ENCODE measurements at regions not wholly inside any gene's neighbourhood (a gene's known extent, or its start where the extent isn't known, plus 50 kb on each side); places are given as distances from the start of the nearest gene placed in this dataset.

DNA sequence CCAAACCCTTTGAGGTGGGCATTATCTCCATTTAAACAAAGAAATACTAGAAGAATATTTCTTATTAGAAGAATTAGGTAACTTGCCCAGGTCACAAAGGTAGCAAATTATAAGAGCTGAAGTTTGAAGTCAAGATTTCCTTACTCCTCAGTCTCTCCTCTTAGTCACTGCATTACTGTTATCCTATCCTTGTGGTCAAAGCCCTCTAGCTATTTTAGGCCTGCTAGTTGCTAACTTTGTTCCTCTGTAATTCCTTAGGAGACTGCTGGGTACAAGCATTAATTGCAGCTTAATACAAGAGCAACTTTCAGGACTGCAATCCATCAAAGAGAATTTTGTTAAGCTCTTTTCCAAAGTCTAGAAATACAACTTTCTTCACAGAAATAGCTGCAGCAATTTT is 528.2 kb downstream of the ZIC1 start:
- H3K9ac ChIP-seq (ENCODE audit: low read length), result no peak overlapping the region
- no peaks in the 10 kb centered on the region for H3K79me2 ChIP-seq (ENCODE audit: low read length)
- H4K20me1 ChIP-seq (ENCODE audit: insufficient read depth, low read depth, low read length), result no peaks in the 10 kb centered on the region

DNA sequence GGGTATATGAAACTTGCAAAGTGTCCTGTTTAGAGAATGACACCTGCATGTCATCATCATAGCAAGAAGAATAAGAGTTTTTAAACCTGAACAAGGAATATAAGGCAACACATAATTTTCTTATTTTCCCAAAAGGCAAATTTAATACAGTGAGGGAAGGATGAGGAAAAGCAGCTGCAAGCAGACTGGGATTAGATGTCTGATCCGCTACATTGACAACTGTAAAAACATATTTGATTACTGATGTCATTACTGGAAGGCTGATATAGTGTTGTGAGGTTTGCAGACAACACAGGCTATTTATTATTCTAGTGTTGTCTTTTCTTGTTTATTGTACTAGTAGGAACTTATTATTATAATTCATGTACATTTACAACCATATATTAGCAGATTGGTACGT is 528.7 kb downstream of the ZIC1 start:
- no peak overlapping the region for H3K4me2 ChIP-seq (ENCODE audit: low read depth, low read length, poor library complexity, severe bottlenecking)
- no peaks in the 10 kb centered on the region for H3K36me3 ChIP-seq (ENCODE audit: insufficient read depth, low read length)
- H3K27me3 ChIP-seq (ENCODE audit: low read length), result no peaks in the 10 kb centered on the region
- H3K4me1 ChIP-seq (ENCODE audit: low read length), result no peaks in the 10 kb centered on the region
- no peak overlapping the region for H3K27ac ChIP-seq (ENCODE audit: low read length)
- no peak overlapping the region for H2AFZ ChIP-seq (ENCODE audit: low read length)
- no peaks in the 10 kb centered on the region for H3K9me2 ChIP-seq (replicated peaks; ENCODE audit: insufficient read depth, low read length)
- H4K20me1 ChIP-seq (ENCODE audit: insufficient read depth, low read depth, low read length), result no peaks in the 10 kb centered on the region
- H3K9ac ChIP-seq (ENCODE audit: low read length), result no peak overlapping the region
- no peaks in the 10 kb centered on the region for H3K79me2 ChIP-seq (ENCODE audit: low read length)
- DNase-seq, result no peak
- no peaks in the 10 kb centered on the region for H3K9me3 ChIP-seq (ENCODE audit: low read length)
- H3K4me3 ChIP-seq (ENCODE audit: low read length), result no peak overlapping the region

More for the DNA sequence above, 528.2 kb downstream of the ZIC1 start:
- H3K4me2 ChIP-seq (ENCODE audit: low read depth, low read length, poor library complexity, severe bottlenecking), result no peak overlapping the region
- no peak for DNase-seq
- H3K4me1 ChIP-seq (ENCODE audit: low read length), result no peaks in the 10 kb centered on the region
- H3K27me3 ChIP-seq (ENCODE audit: low read length), result no peaks in the 10 kb centered on the region
- H3K36me3 ChIP-seq (ENCODE audit: insufficient read depth, low read length), result no peaks in the 10 kb centered on the region
- no peaks in the 10 kb centered on the region for H3K9me3 ChIP-seq (ENCODE audit: low read length)
- no peaks in the 10 kb centered on the region for H3K9me2 ChIP-seq (replicated peaks; ENCODE audit: insufficient read depth, low read length)
- H2AFZ ChIP-seq (ENCODE audit: low read length), result no peak overlapping the region
- no peak overlapping the region for H3K27ac ChIP-seq (ENCODE audit: low read length)
- no peak overlapping the region for H3K4me3 ChIP-seq (ENCODE audit: low read length)

DNA sequence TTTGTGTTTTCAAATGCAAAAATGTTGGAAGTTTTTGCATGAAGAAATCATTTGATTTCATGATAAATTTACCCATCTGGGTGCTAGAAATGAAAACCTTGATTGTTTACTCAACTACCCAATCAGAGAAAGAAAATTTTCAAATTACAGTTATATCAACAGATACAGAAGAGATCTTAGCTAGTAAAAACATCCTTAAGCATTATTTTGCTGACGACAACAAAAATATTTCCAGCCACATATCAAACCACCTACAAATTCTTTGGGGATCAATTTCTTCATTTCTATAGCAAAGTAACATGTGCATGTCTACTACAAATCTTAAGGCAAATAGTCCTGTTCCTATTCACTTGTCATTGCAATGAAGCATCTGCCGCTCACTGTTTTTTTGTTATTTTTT is 530.3 kb downstream of the ZIC1 start:
- Histone ChIP-seq H3K27ac (ENCODE audit: low read length) (no peak overlapping the region), H3K79me2 (ENCODE audit: low read length) (no peaks in the 10 kb centered on the region), H3K27me3 (ENCODE audit: low read length) (no peaks in the 10 kb centered on the region), H2AFZ (ENCODE audit: low read length) (no peak overlapping the region), H3K9ac (ENCODE audit: low read length) (no peak overlapping the region), H3K4me1 (ENCODE audit: low read length) (no peaks in the 10 kb centered on the region), H3K4me2 (ENCODE audit: low read depth, low read length, poor library complexity, severe bottlenecking) (no peak overlapping the region), H3K9me3 (ENCODE audit: low read length) (no peaks in the 10 kb centered on the region), H4K20me1 (ENCODE audit: insufficient read depth, low read depth, low read length) (no peaks in the 10 kb centered on the region), H3K4me3 (ENCODE audit: low read length) (no peak overlapping the region), H3K36me3 (ENCODE audit: insufficient read depth, low read length) (no peaks in the 10 kb centered on the region), H3K9me2 (replicated peaks; ENCODE audit: insufficient read depth, low read length) (no peaks in the 10 kb centered on the region)
- DNase-seq, result no peak

DNA sequence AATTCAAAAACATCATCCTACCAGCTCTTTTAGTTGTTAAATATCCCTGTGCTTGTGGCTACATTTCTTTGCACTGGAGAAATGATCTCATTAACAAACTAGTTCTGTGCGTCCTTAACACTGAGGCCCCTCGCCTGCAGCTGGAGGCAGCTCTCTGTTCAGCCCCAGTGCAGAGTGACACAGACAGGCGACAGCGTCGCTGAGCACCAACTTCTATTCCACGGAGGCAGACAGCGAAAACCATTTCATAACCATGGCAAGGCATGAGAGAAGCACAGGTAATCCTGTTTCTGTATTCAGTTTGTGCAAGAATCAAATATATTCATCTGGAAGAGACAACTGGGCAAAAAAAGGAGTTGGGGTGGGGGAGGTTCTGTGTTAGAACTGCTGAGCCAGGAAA is 530.7 kb downstream of the ZIC1 start:
- Histone ChIP-seq H3K27me3 (ENCODE audit: low read length) (no peaks in the 10 kb centered on the region), H3K9me2 (replicated peaks; ENCODE audit: insufficient read depth, low read length) (no peaks in the 10 kb centered on the region), H2AFZ (ENCODE audit: low read length) (no peak overlapping the region), H3K4me2 (ENCODE audit: low read depth, low read length, poor library complexity, severe bottlenecking) (no peak overlapping the region), H3K4me1 (ENCODE audit: low read length) (no peaks in the 10 kb centered on the region), H3K36me3 (ENCODE audit: insufficient read depth, low read length) (no peaks in the 10 kb centered on the region), H4K20me1 (ENCODE audit: insufficient read depth, low read depth, low read length) (no peaks in the 10 kb centered on the region), H3K9ac (ENCODE audit: low read length) (no peak overlapping the region), H3K9me3 (ENCODE audit: low read length) (no peaks in the 10 kb centered on the region), H3K79me2 (ENCODE audit: low read length) (no peaks in the 10 kb centered on the region), H3K4me3 (ENCODE audit: low read length) (no peak overlapping the region), H3K27ac (ENCODE audit: low read length) (no peak overlapping the region)
- DNase-seq, result no peak

DNA sequence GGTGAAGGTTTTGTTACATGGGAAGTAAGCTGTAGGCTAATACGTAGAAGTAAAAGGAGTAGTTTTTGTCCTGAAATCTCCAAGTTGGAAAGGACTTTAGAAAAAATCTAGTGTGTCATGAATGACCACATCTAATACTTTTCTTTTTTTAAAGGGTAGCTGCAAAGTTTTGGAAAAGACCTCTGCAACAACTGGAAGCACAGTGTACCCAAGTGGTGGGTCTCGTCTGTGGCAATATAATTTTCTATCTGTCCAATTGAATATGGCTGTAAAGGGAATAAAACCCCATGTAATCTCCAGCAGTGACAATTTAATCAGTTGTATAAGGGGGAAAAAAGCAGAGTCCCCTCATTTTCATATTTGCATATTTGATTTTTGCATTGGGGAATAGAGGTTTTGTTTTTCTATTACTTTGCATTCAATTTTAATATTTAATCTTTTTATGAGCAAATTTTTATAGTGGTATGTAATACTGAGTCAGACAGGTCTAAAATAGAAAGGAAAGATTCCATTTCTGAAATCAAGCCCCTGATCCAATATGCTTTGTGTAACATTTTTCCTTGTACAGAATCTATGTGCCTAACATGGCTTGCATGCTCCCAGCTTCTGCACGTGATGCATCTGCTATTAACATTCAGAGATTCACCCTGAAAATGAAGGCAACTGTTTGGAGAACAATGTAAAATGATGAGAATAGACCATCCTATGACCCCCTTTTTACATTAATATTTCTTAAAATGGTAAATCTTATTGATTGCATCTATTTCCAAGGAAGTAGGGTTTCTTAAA is 531.4 kb downstream of the ZIC1 start:
- Histone ChIP-seq H3K79me2 (ENCODE audit: low read length) (no peaks in the 10 kb centered on the region), H3K4me3 (ENCODE audit: low read length) (no peak overlapping the region), H3K9me3 (ENCODE audit: low read length) (no peaks in the 10 kb centered on the region), H3K36me3 (ENCODE audit: insufficient read depth, low read length) (no peaks in the 10 kb centered on the region), H3K4me1 (ENCODE audit: low read length) (no peaks in the 10 kb centered on the region), H3K4me2 (ENCODE audit: low read depth, low read length, poor library complexity, severe bottlenecking) (no peak overlapping the region), H2AFZ (ENCODE audit: low read length) (no peak overlapping the region), H4K20me1 (ENCODE audit: insufficient read depth, low read depth, low read length) (no peaks in the 10 kb centered on the region), H3K27me3 (ENCODE audit: low read length) (no peaks in the 10 kb centered on the region), H3K27ac (ENCODE audit: low read length) (no peak overlapping the region), H3K9me2 (replicated peaks; ENCODE audit: insufficient read depth, low read length) (no peaks in the 10 kb centered on the region), H3K9ac (ENCODE audit: low read length) (no peak overlapping the region)
- no peak for DNase-seq

DNA sequence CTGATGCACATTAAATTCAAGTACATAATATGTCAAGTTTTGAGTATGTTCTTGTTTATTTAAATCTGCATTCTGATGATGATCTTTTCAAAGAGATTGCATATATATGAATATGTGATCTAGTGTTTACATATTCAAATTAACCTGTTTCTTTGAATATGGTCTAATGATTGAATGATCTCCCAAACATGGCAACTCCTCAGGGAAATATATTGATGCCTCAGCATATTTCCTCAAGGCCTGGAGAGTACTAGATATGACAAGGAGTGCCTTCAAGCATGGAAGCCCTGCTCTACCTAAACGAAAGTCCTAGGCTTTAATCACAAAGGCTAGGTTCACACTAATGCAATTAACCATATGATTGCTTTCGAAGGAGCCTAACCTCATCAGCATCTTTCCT is 532.8 kb downstream of the ZIC1 start:
- Histone ChIP-seq H3K9me3 (ENCODE audit: low read length) (no peaks in the 10 kb centered on the region), H3K36me3 (ENCODE audit: insufficient read depth, low read length) (no peaks in the 10 kb centered on the region), H3K4me1 (ENCODE audit: low read length) (no peaks in the 10 kb centered on the region)

DNA sequence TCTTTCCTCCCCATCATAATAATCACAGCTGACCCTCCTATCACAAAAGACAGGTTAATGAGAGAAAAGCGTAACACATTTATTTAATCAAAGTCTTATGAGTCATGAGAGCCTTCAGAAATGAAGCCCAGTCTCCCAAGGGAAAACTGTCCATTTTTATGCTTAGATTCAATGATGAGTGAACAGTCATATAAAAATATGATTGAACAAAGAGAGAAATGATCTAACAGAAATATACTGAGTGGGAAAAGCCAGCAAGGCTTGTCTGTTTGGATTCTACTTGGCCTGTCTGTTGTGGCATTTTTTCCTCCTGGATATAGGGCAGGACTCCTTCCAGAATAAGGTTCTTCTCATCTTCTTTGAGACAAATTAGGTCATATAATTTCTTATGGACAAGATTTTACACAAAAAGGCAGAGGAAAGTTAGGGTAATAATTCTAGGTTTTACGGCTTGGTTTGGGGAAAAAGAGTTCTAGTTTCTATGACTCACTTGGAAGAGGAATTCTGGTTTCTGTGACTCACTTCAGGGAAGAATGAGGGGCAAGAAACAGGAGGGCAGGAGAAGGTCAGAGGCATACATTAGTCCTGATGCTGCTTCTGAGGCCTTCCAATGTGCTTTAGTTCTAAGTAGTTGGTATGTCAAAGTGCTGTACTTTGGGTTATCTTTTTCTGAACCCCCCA is 534.2 kb downstream of the ZIC1 start:
- Histone ChIP-seq H3K9me3 (ENCODE audit: low read length) (no peaks in the 10 kb centered on the region), H3K9ac (ENCODE audit: low read length) (no peak overlapping the region), H3K36me3 (ENCODE audit: insufficient read depth, low read length) (no peaks in the 10 kb centered on the region), H3K9me2 (replicated peaks; ENCODE audit: insufficient read depth, low read length) (no peaks in the 10 kb centered on the region), H3K4me2 (ENCODE audit: low read depth, low read length, poor library complexity, severe bottlenecking) (no peak overlapping the region), H3K4me1 (ENCODE audit: low read length) (no peaks in the 10 kb centered on the region), H2AFZ (ENCODE audit: low read length) (no peak overlapping the region), H3K27me3 (ENCODE audit: low read length) (no peaks in the 10 kb centered on the region), H3K4me3 (ENCODE audit: low read length) (no peak overlapping the region), H3K27ac (ENCODE audit: low read length) (no peak overlapping the region), H4K20me1 (ENCODE audit: insufficient read depth, low read depth, low read length) (no peaks in the 10 kb centered on the region), H3K79me2 (ENCODE audit: low read length) (no peaks in the 10 kb centered on the region)
- no peak for DNase-seq

More for the DNA sequence above, 532.8 kb downstream of the ZIC1 start:
- H3K4me3 ChIP-seq (ENCODE audit: low read length), result no peak overlapping the region
- no peaks in the 10 kb centered on the region for H4K20me1 ChIP-seq (ENCODE audit: insufficient read depth, low read depth, low read length)
- no peaks in the 10 kb centered on the region for H3K9me2 ChIP-seq (replicated peaks; ENCODE audit: insufficient read depth, low read length)
- H3K27ac ChIP-seq (ENCODE audit: low read length), result no peak overlapping the region
- no peak overlapping the region for H3K9ac ChIP-seq (ENCODE audit: low read length)
- H3K4me2 ChIP-seq (ENCODE audit: low read depth, low read length, poor library complexity, severe bottlenecking), result no peak overlapping the region
- H3K79me2 ChIP-seq (ENCODE audit: low read length), result no peaks in the 10 kb centered on the region
- no peak overlapping the region for H2AFZ ChIP-seq (ENCODE audit: low read length)
- no peaks in the 10 kb centered on the region for H3K27me3 ChIP-seq (ENCODE audit: low read length)
- no peak for DNase-seq

DNA sequence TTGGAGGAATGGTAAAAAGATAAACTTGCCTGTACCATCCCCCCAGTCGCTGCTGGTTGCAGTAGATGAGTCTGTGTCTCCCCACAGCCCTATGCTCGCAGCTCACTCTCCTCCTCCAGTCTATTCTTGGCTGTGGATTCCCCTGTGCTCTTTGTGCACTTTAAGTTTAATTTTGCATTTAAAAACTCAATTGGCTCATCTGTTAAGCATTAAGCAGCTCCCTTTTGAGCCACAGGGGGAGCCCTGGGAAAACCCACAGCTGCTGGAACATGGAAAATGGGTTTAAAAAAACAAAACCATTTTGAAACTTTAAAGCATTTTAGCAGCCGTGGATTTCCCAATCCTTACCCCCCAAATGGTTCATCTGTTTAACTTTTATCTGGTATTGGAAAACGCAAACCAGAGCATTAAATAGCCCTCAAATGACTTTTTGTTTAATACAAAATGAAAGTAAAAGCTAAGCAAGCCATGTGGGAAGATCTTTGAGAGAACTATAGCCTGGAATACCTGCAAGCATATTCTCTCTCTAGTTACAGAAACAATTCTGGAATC is 536.9 kb downstream of the ZIC1 start:
- Histone ChIP-seq H3K9me3 (ENCODE audit: low read length) (no peaks in the 10 kb centered on the region), H3K9me2 (replicated peaks; ENCODE audit: insufficient read depth, low read length) (no peaks in the 10 kb centered on the region), H3K27me3 (ENCODE audit: low read length) (no peaks in the 10 kb centered on the region), H3K27ac (ENCODE audit: low read length) (no peak overlapping the region), H3K9ac (ENCODE audit: low read length) (no peak overlapping the region), H3K4me1 (ENCODE audit: low read length) (no peaks in the 10 kb centered on the region), H4K20me1 (ENCODE audit: insufficient read depth, low read depth, low read length) (no peaks in the 10 kb centered on the region), H3K4me3 (ENCODE audit: low read length) (no peak overlapping the region), H3K4me2 (ENCODE audit: low read depth, low read length, poor library complexity, severe bottlenecking) (no peak overlapping the region), H3K36me3 (ENCODE audit: insufficient read depth, low read length) (no peaks in the 10 kb centered on the region), H2AFZ (ENCODE audit: low read length) (no peak overlapping the region), H3K79me2 (ENCODE audit: low read length) (no peaks in the 10 kb centered on the region)
- DNase-seq, result no peak

Data from Karpas-422 (cell line).